Parathyroid adenoma (tissue), 2 donors: ENCODE measurements at regions not wholly inside any gene's neighbourhood (a gene's known extent, or its start where the extent isn't known, plus 50 kb on each side); places are given as distances from the start of the nearest gene placed in this dataset.

ENCODE experiments used
- H2AFZ ChIP-seq: fragments of 300-600 bp; sonication (generic); one replicate; pipeline ENCODE4 v1.7.0; 2017; ENCODE audit warnings: antibody characterized with exemption, mild to moderate bottlenecking
- H3K27ac ChIP-seq: fragments of 300-600 bp; sonication (generic); one replicate; pipeline ENCODE4 v1.7.0; 2017
- H3K27me3 ChIP-seq: fragments of 300-600 bp; sonication (generic); one replicate; pipeline ENCODE4 v1.7.0; 2017; ENCODE audit warnings: low read length; ENCODE audit not compliant: control insufficient read depth, insufficient read depth
- H3K36me3 ChIP-seq: fragments of 300-600 bp; sonication (generic); one replicate; pipeline ENCODE4 v1.7.0; 2017; ENCODE audit warnings: low read length; ENCODE audit not compliant: control insufficient read depth, insufficient read depth
- H3K4me1 ChIP-seq: fragments of 300-600 bp; sonication (generic); one replicate; pipeline ENCODE4 v1.7.0; 2017; ENCODE audit warnings: control low read depth
- H3K4me2 ChIP-seq: fragments of 300-600 bp; sonication (generic); one replicate; pipeline ENCODE4 v1.7.0; 2017; ENCODE audit warnings: low read length
- H3K4me3 ChIP-seq: fragments of 300-600 bp; sonication (generic); one replicate; pipeline ENCODE4 v1.7.0; 2017; ENCODE audit warnings: low read depth, low read length
- H3K79me2 ChIP-seq: fragments of 300-600 bp; sonication (generic); one replicate; pipeline ENCODE4 v1.7.0; 2017; ENCODE audit warnings: control low read depth
- H3K9ac ChIP-seq: fragments of 300-600 bp; sonication (generic); one replicate; pipeline ENCODE4 v1.7.0; 2017; ENCODE audit warnings: mild to moderate bottlenecking
- H3K9me3 ChIP-seq: fragments of 300-600 bp; sonication (generic); one replicate; pipeline ENCODE4 v1.7.0; 2017; ENCODE audit warnings: low read length; ENCODE audit not compliant: control insufficient read depth
- TF ChIP-seq, protein P1 (sequence below): fragments of 300-600 bp; sonication (generic); IDR thresholded peaks from one replicate; pipeline ENCODE4 v1.7.0; 2017; ENCODE audit warnings: antibody characterized with exemption, mild to moderate bottlenecking
- donor health status: primary hyperparathyroidism.

- Histone ChIP-seq H3K4me1 (no peaks in the 10 kb centered on the region), H3K4me2 (no peak overlapping the region), H3K79me2 (no peaks in the 10 kb centered on the region), H2AFZ (no peak overlapping the region), H3K9ac (no peak overlapping the region), H3K27me3 (no peaks in the 10 kb centered on the region), H3K27ac (no peak overlapping the region), H3K9me3 (no peaks in the 10 kb centered on the region), H3K36me3 (no peaks in the 10 kb centered on the region), H3K4me3 (no peak overlapping the region)
- TF ChIP-seq, protein P1, sequence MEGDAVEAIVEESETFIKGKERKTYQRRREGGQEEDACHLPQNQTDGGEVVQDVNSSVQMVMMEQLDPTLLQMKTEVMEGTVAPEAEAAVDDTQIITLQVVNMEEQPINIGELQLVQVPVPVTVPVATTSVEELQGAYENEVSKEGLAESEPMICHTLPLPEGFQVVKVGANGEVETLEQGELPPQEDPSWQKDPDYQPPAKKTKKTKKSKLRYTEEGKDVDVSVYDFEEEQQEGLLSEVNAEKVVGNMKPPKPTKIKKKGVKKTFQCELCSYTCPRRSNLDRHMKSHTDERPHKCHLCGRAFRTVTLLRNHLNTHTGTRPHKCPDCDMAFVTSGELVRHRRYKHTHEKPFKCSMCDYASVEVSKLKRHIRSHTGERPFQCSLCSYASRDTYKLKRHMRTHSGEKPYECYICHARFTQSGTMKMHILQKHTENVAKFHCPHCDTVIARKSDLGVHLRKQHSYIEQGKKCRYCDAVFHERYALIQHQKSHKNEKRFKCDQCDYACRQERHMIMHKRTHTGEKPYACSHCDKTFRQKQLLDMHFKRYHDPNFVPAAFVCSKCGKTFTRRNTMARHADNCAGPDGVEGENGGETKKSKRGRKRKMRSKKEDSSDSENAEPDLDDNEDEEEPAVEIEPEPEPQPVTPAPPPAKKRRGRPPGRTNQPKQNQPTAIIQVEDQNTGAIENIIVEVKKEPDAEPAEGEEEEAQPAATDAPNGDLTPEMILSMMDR = no peak
Measured at GRCh38 chr5:105817914-105818313, 1852.8 kb downstream of the EFNA5 start.

GRCh38 chr5:105817416-105817815 lies 1853.3 kb downstream of the EFNA5 start:
- TF ChIP-seq, protein P1 = no peak
- H3K27me3 ChIP-seq = no peaks in the 10 kb centered on the region

GRCh38 chr5:105816961-105817360 lies 1853.8 kb downstream of the EFNA5 start:
- no peak overlapping the region for H3K9ac ChIP-seq
- H3K79me2 ChIP-seq = no peaks in the 10 kb centered on the region
- no peak overlapping the region for H3K4me2 ChIP-seq
- H3K4me3 ChIP-seq = no peak overlapping the region
- H3K27me3 ChIP-seq = no peaks in the 10 kb centered on the region
- H3K4me1 ChIP-seq = no peaks in the 10 kb centered on the region
- H3K27ac ChIP-seq = no peak overlapping the region
- no peaks in the 10 kb centered on the region for H3K36me3 ChIP-seq
- TF ChIP-seq, protein P1 = no peak
- H2AFZ ChIP-seq = no peak overlapping the region
- no peaks in the 10 kb centered on the region for H3K9me3 ChIP-seq

More at GRCh38 chr5:105817416-105817815, 1853.3 kb downstream of the EFNA5 start:
- Histone ChIP-seq H3K9ac (no peak overlapping the region), H2AFZ (no peak overlapping the region), H3K4me2 (no peak overlapping the region), H3K4me1 (no peaks in the 10 kb centered on the region), H3K36me3 (no peaks in the 10 kb centered on the region), H3K27ac (no peak overlapping the region), H3K79me2 (no peaks in the 10 kb centered on the region), H3K9me3 (no peaks in the 10 kb centered on the region), H3K4me3 (no peak overlapping the region)

- no peak overlapping the region for H3K4me2 ChIP-seq
- H3K9me3 ChIP-seq = no peaks in the 10 kb centered on the region
- no peak overlapping the region for H2AFZ ChIP-seq
- no peaks in the 10 kb centered on the region for H3K36me3 ChIP-seq
- H3K27me3 ChIP-seq = no peaks in the 10 kb centered on the region
- no peaks in the 10 kb centered on the region for H3K79me2 ChIP-seq
- H3K9ac ChIP-seq = no peak overlapping the region
- H3K4me1 ChIP-seq = no peaks in the 10 kb centered on the region
- no peak overlapping the region for H3K4me3 ChIP-seq
- TF ChIP-seq, protein P1 = no peak
- no peak overlapping the region for H3K27ac ChIP-seq
Measured at GRCh38 chr5:105812304-105812703, 1858.4 kb downstream of the EFNA5 start.

DNA sequence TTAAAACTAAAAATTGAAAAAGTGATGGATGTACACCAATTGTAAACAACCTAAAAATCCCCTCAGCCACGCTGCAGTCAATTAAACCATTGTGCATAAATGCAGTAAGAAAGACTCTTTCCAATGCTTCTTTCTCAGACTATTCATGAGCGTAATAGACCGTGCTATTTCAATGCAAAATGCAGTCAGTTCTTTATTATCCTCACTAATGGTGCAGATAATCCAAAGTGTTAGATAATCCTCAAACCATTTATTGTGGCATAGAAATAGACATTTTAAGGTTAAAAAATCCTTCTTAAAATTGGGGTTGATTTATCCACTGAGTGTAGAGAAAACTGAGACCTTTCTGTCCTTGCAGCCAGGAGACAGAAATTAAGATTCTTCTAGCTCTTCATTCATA lies 1862.8 kb downstream of the EFNA5 start:
- H3K4me3 ChIP-seq = no peak overlapping the region
- no peaks in the 10 kb centered on the region for H3K4me1 ChIP-seq
- no peak overlapping the region for H3K4me2 ChIP-seq
- H3K36me3 ChIP-seq = no peaks in the 10 kb centered on the region
- H2AFZ ChIP-seq = no peak overlapping the region
- H3K27ac ChIP-seq = no peak overlapping the region
- TF ChIP-seq, protein P1 = no peak
- H3K79me2 ChIP-seq = no peaks in the 10 kb centered on the region
- no peaks in the 10 kb centered on the region for H3K27me3 ChIP-seq
- no peaks in the 10 kb centered on the region for H3K9me3 ChIP-seq
- H3K9ac ChIP-seq = no peak overlapping the region
